ENCODE measurements at regions not wholly inside any gene's neighbourhood (a gene's known extent, or its start where the extent isn't known, plus 50 kb on each side); places are given as distances from the start of the nearest gene placed in this dataset.

DNA sequence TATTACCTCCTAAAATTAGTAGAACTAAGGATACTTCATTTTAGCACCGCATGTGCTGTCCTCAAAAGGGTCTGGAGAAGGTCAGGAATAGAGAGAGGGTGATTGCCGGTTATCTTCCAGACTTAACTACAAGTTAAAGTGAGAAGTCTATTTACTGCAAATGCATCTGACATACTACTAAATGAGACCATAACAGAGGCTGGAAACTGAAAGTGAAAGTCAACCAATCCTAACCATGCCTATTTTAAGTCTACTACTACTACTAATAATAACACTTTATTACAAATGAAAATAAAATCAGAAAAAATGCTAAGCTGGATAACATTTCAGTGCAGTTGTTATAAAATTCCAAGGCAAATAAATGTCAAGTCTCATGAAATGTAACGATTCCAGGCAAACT is 244.7 kb downstream of the KIF20B start:
- WGBS (ENCODE audit: insufficient coverage, insufficient read length): no CpG with 5 or more reads among the region's 3 CpGs
- H3K4me3 ChIP-seq (ENCODE audit: low read length): no peak overlapping the region
- DNase-seq (ENCODE audit: low read depth, low spot score): no peak

DNA sequence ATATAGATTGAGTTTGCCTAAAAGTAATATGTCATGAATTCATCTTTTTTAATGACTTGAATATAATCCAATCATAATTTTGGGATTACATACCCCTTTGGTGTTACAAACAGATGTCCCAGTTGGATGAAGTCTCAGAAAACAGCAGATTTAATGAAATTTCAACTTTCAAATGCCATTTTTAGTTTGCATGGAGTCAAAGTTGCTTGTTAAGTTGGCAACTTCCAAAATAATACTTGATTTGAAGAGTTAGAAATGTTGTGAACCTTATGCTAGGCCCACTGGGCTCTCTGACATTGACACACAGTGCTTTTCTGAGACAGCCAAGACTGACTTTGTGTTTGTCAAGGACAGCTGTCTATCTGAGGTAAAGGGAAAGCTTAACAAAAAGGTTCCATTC is 248.1 kb downstream of the KIF20B start:
- Histone ChIP-seq H3K27me3 (ENCODE audit: control insufficient read depth, insufficient read depth, low read length) (no peaks in the 10 kb centered on the region), H3K9me3 (ENCODE audit: control insufficient read depth, insufficient read depth, low read length) (no peaks in the 10 kb centered on the region), H3K27ac (ENCODE audit: low read length) (no peak overlapping the region), H3K4me1 (ENCODE audit: control insufficient read depth, insufficient read depth, low read length) (no peaks in the 10 kb centered on the region; the same call in 1 of the 2 replicates), H3K36me3 (ENCODE audit: control insufficient read depth, insufficient read depth, low read length) (no peaks in the 10 kb centered on the region), H3K4me3 (ENCODE audit: low read length) (no peak overlapping the region)
- DNase-seq (ENCODE audit: low read depth, low spot score): no peak

More for the DNA sequence above, 244.7 kb downstream of the KIF20B start:
- Histone ChIP-seq H3K27ac (ENCODE audit: low read length) (no peak overlapping the region), H3K4me1 (ENCODE audit: control insufficient read depth, insufficient read depth, low read length) (no peaks in the 10 kb centered on the region), H3K9me3 (ENCODE audit: control insufficient read depth, insufficient read depth, low read length) (no peaks in the 10 kb centered on the region), H3K27me3 (ENCODE audit: control insufficient read depth, insufficient read depth, low read length) (no peaks in the 10 kb centered on the region), H3K36me3 (ENCODE audit: control insufficient read depth, insufficient read depth, low read length) (no peaks in the 10 kb centered on the region)

DNA sequence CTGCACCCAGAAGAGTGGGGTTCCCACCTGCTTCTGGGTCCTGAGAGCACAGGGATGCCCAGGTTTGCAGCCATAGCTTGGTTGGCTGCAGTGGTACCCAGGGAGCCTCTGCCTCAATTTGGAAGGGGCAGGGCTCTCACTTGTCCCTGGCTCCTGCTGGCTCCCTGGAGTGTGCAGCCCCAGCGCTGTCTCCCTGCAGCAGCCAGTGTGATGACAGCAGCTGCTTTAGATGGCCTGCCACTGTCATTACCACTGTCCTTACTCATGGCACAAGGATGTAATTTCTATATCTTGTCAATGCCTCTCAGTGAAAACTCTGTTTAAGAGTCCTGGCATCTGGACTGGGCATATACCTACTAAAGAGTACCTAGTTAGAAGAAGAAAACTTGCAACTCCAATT is 250.9 kb downstream of the KIF20B start:
- WGBS (ENCODE audit: insufficient coverage, insufficient read length): no CpG with 5 or more reads among the region's 1 CpG

GRCh38 chr10:89952751-89953150 is 251.4 kb downstream of the KIF20B start:
- Histone ChIP-seq H3K27ac (ENCODE audit: low read length) (no peak overlapping the region), H3K27me3 (ENCODE audit: control insufficient read depth, insufficient read depth, low read length) (no peaks in the 10 kb centered on the region), H3K4me1 (ENCODE audit: control insufficient read depth, insufficient read depth, low read length) (no peaks in the 10 kb centered on the region; the same call in 1 of the 2 replicates), H3K9me3 (ENCODE audit: control insufficient read depth, insufficient read depth, low read length) (no peaks in the 10 kb centered on the region), H3K36me3 (ENCODE audit: control insufficient read depth, insufficient read depth, low read length) (no peaks in the 10 kb centered on the region), H3K4me3 (ENCODE audit: low read length) (no peak overlapping the region)
- no peak for DNase-seq (ENCODE audit: low read depth, low spot score)

More for the DNA sequence above, 250.9 kb downstream of the KIF20B start:
- no peak for DNase-seq (ENCODE audit: low read depth, low spot score)
- Histone ChIP-seq H3K4me1 (ENCODE audit: control insufficient read depth, insufficient read depth, low read length) (no peaks in the 10 kb centered on the region; the same call in 1 of the 2 replicates), H3K27me3 (ENCODE audit: control insufficient read depth, insufficient read depth, low read length) (no peaks in the 10 kb centered on the region), H3K9me3 (ENCODE audit: control insufficient read depth, insufficient read depth, low read length) (no peaks in the 10 kb centered on the region), H3K27ac (ENCODE audit: low read length) (no peak overlapping the region), H3K36me3 (ENCODE audit: control insufficient read depth, insufficient read depth, low read length) (no peaks in the 10 kb centered on the region), H3K4me3 (ENCODE audit: low read length) (no peak overlapping the region)

- Histone ChIP-seq H3K27ac (ENCODE audit: low read length) (no peak overlapping the region), H3K9me3 (ENCODE audit: control insufficient read depth, insufficient read depth, low read length) (no peaks in the 10 kb centered on the region), H3K36me3 (ENCODE audit: control insufficient read depth, insufficient read depth, low read length) (no peaks in the 10 kb centered on the region), H3K4me1 (ENCODE audit: control insufficient read depth, insufficient read depth, low read length) (no peaks in the 10 kb centered on the region; the same call in 1 of the 2 replicates), H3K4me3 (ENCODE audit: low read length) (no peak overlapping the region), H3K27me3 (ENCODE audit: control insufficient read depth, insufficient read depth, low read length) (no peaks in the 10 kb centered on the region)
- no CpG with 5 or more reads among the region's 3 CpGs for WGBS (ENCODE audit: insufficient coverage, insufficient read length)
- DNase-seq (ENCODE audit: low read depth, low spot score): no peak
Measured at GRCh38 chr10:89954061-89954460, 252.7 kb downstream of the KIF20B start.

GRCh38 chr10:89954787-89955566 is 253.6 kb downstream of the KIF20B start:
- no peak overlapping the region for H3K27ac ChIP-seq (ENCODE audit: low read length)
- no peak for DNase-seq (ENCODE audit: low read depth, low spot score)
- no peaks in the 10 kb centered on the region for H3K9me3 ChIP-seq (ENCODE audit: control insufficient read depth, insufficient read depth, low read length)
- H3K4me3 ChIP-seq (ENCODE audit: low read length): no peak overlapping the region
- H3K27me3 ChIP-seq (ENCODE audit: control insufficient read depth, insufficient read depth, low read length): no peaks in the 10 kb centered on the region
- H3K36me3 ChIP-seq (ENCODE audit: control insufficient read depth, insufficient read depth, low read length): no peaks in the 10 kb centered on the region
- no peaks in the 10 kb centered on the region; the same call in 1 of the 2 replicates for H3K4me1 ChIP-seq (ENCODE audit: control insufficient read depth, insufficient read depth, low read length)

GRCh38 chr10:89959433-89960110 is 258.2 kb downstream of the KIF20B start:
- no CpG with 5 or more reads among the region's 7 CpGs for WGBS (ENCODE audit: insufficient coverage, insufficient read length)
- DNase-seq (ENCODE audit: low read depth, low spot score): no peak

DNA sequence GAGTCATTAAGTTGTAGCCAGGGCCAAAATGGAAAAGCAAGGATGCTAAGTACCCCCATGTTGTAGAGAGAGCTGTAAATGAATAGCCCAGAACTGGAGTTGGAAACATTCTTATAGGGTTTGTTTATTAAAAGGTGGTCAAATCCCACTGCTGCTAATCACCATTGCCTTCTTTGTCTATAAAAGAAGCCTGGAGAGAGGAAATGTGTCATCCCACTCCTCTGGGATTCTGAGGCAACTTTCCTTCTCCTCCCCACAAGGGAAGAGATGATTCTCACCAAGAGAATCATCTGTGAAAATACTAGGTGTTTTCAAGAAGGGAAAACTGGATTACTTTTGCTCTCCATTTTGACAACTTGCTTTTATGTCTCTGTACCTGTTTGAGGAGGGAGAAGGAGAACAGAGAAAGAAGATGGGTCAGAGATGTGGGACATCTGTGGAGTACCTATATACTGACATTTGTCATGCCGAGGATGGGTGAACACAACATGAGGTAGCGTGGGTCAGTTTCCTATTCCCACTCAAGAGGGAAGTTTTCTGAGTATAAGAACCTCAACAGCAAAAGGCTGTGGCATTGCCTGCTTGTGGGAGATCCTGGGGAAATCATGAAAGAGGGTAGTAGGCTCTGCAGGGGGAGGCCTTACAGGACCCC is 262.2 kb downstream of the KIF20B start:
- Histone ChIP-seq H3K27me3 (ENCODE audit: control insufficient read depth, insufficient read depth, low read length) (no peaks in the 10 kb centered on the region), H3K27ac (ENCODE audit: low read length) (no peak overlapping the region), H3K4me1 (ENCODE audit: control insufficient read depth, insufficient read depth, low read length) (no peaks in the 10 kb centered on the region), H3K36me3 (ENCODE audit: control insufficient read depth, insufficient read depth, low read length) (no peaks in the 10 kb centered on the region), H3K4me3 (ENCODE audit: low read length) (no peak overlapping the region), H3K9me3 (ENCODE audit: control insufficient read depth, insufficient read depth, low read length) (no peaks in the 10 kb centered on the region)
- DNase-seq (ENCODE audit: low read depth, low spot score): no peak
- no CpG with 5 or more reads among the region's 2 CpGs for WGBS (ENCODE audit: insufficient coverage, insufficient read length)

More at GRCh38 chr10:89959433-89960110, 258.2 kb downstream of the KIF20B start:
- H3K27me3 ChIP-seq (ENCODE audit: control insufficient read depth, insufficient read depth, low read length): no peaks in the 10 kb centered on the region
- no peak overlapping the region for H3K4me3 ChIP-seq (ENCODE audit: low read length)
- H3K4me1 ChIP-seq (ENCODE audit: control insufficient read depth, insufficient read depth, low read length): no peaks in the 10 kb centered on the region
- no peaks in the 10 kb centered on the region for H3K9me3 ChIP-seq (ENCODE audit: control insufficient read depth, insufficient read depth, low read length)
- H3K27ac ChIP-seq (ENCODE audit: low read length): no peak overlapping the region
- no peaks in the 10 kb centered on the region for H3K36me3 ChIP-seq (ENCODE audit: control insufficient read depth, insufficient read depth, low read length)

GRCh38 chr10:89966211-89966610 is 264.8 kb downstream of the KIF20B start:
- Histone ChIP-seq H3K27ac (ENCODE audit: low read length) (no peak overlapping the region), H3K36me3 (ENCODE audit: control insufficient read depth, insufficient read depth, low read length) (no peaks in the 10 kb centered on the region), H3K27me3 (ENCODE audit: control insufficient read depth, insufficient read depth, low read length) (no peaks in the 10 kb centered on the region), H3K4me3 (ENCODE audit: low read length) (no peak overlapping the region), H3K4me1 (ENCODE audit: control insufficient read depth, insufficient read depth, low read length) (no peaks in the 10 kb centered on the region), H3K9me3 (ENCODE audit: control insufficient read depth, insufficient read depth, low read length) (no peaks in the 10 kb centered on the region)
- no peak for DNase-seq (ENCODE audit: low read depth, low spot score)
- WGBS (ENCODE audit: insufficient coverage, insufficient read length): no CpG with 5 or more reads among the region's 1 CpG

DNA sequence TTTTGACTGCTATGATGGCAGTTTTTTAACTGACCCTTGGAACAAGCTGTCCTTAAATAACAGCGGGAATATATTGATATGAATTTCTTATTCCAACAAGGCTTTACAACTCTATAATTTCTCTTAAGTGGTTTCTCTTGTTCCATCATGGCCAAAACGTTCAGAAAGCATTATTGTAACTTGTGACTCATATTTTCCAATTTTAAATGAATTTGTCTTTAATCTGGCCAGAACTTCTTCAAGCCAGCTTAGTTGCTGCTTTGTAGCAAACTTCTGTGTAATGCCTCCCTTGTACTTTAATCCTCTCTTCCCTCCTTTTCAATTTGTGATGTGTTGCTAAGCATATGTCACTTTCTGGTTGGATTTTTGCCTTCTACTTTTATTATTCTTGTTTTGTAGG is 271.9 kb downstream of the KIF20B start:
- no peak overlapping the region for H3K27ac ChIP-seq (ENCODE audit: low read length)
- whole genome bisulfite sequencing (ENCODE audit: insufficient coverage, insufficient read length): no CpG with 5 or more reads among the region's 2 CpGs

More for the DNA sequence above, 271.9 kb downstream of the KIF20B start:
- H3K4me3 ChIP-seq (ENCODE audit: low read length): no peak overlapping the region
- H3K36me3 ChIP-seq (ENCODE audit: control insufficient read depth, insufficient read depth, low read length): no peaks in the 10 kb centered on the region
- no peak for DNase-seq (ENCODE audit: low read depth, low spot score)
- peaks cover 19% of the 10 kb centered on the region for H3K27me3 ChIP-seq (ENCODE audit: control insufficient read depth, insufficient read depth, low read length)
- H3K4me1 ChIP-seq (ENCODE audit: control insufficient read depth, insufficient read depth, low read length): no peaks in the 10 kb centered on the region
- no peaks in the 10 kb centered on the region for H3K9me3 ChIP-seq (ENCODE audit: control insufficient read depth, insufficient read depth, low read length)
